Neural progenitor cell (in vitro differentiated cells): ENCODE measurements at regions not wholly inside any gene's neighbourhood (a gene's known extent, or its start where the extent isn't known, plus 50 kb on each side); places are given as distances from the start of the nearest gene placed in this dataset.

Experiments
- DNase-seq: peaks from one replicate; pipeline ENCODE4 v3.0.0-alpha.2; 2016; ENCODE audit warnings: low spot score
- H2AFZ ChIP-seq: fragments of 200-600 bp; sonication (generic); replicated peaks from 2 replicates; pipeline ENCODE4 v1.6.1; 2016; ENCODE audit warnings: antibody characterized with exemption
- H3F3A ChIP-seq: fragments of 200-600 bp; sonication (generic); 2 replicates; pipeline ENCODE4 v1.6.1; 2016; ENCODE audit warnings: antibody characterized with exemption, low read depth
- H3K27ac ChIP-seq: fragments of 200-600 bp; sonication (generic); 2 replicates; pipeline ENCODE4 v1.5.1; 2016; ENCODE audit warnings: mild to moderate bottlenecking
- H3K27me3 ChIP-seq: fragments of 200-600 bp; sonication (generic); 2 replicates; pipeline ENCODE4 v1.6.1; 2016; ENCODE audit warnings: mild to moderate bottlenecking, moderate library complexity
- H3K36me3 ChIP-seq: fragments of 200-600 bp; sonication (generic); 2 replicates; pipeline ENCODE4 v1.5.1; 2016
- H3K4me1 ChIP-seq: fragments of 200-600 bp; sonication (generic); 2 replicates; pipeline ENCODE4 v1.6.1; 2016; ENCODE audit warnings: mixed run types
- H3K4me2 ChIP-seq: fragments of 200-600 bp; sonication (generic); 2 replicates; pipeline ENCODE4 v1.6.1; 2016
- H3K4me3 ChIP-seq: fragments of 200-600 bp; sonication (generic); 2 replicates; pipeline ENCODE4 v1.5.1; 2016
- H3K79me2 ChIP-seq: fragments of 200-600 bp; sonication (generic); 2 replicates; pipeline ENCODE4 v1.6.1; 2016; ENCODE audit warnings: low read depth
- H3K9ac ChIP-seq: fragments of 200-600 bp; sonication (generic); 2 replicates; pipeline ENCODE4 v1.6.1; 2016
- H3K9me3 ChIP-seq: fragments of 200-600 bp; sonication (generic); 2 replicates; pipeline ENCODE4 v1.5.1; 2016; ENCODE audit warnings: low read depth
- H4K20me1 ChIP-seq: fragments of 200-600 bp; sonication (generic); 2 replicates; pipeline ENCODE4 v1.6.1; 2016; ENCODE audit warnings: low read depth
- H3K27ac Mint-ChIP-seq: 3 replicates; pipeline ENCODE4 v1.8.0; 2021; ENCODE audit warnings: mixed read lengths
- H3K27me3 Mint-ChIP-seq: 2 replicates; pipeline ENCODE4 v1.8.0; 2022; ENCODE audit warnings: low read depth, mild to moderate bottlenecking, inconsistent platforms, moderate library complexity, mixed read lengths; ENCODE audit not compliant: insufficient read depth
- H3K36me3 Mint-ChIP-seq: 3 replicates; pipeline ENCODE4 v1.8.0; 2021; ENCODE audit warnings: mixed read lengths
- H3K4me1 Mint-ChIP-seq: 3 replicates; pipeline ENCODE4 v1.8.0; 2021; ENCODE audit warnings: mixed read lengths
- H3K4me3 Mint-ChIP-seq: 3 replicates; pipeline ENCODE4 v1.8.0; 2021; ENCODE audit warnings: mild to moderate bottlenecking, moderate library complexity, mixed read lengths
- H3K9me3 Mint-ChIP-seq: 3 replicates; pipeline ENCODE4 v1.8.0; 2020; ENCODE audit warnings: mixed read lengths
- EZH2 ChIP-seq: fragments of 200-600 bp; sonication (generic); IDR thresholded peaks from 2 replicates; pipeline ENCODE4 v1.6.1; 2017; ENCODE audit warnings: antibody characterized with exemption, mild to moderate bottlenecking, moderate library complexity
- EZH2phosphoT487 ChIP-seq: fragments of 200-600 bp; sonication (generic); IDR thresholded peaks from 2 replicates; pipeline ENCODE4 v1.6.1; 2017; ENCODE audit warnings: antibody characterized with exemption
- TF ChIP-seq, protein P1 (sequence below): fragments of 200-600 bp; sonication (generic); IDR thresholded peaks from 2 replicates; pipeline ENCODE4 v1.5.1; 2017; ENCODE audit warnings: antibody characterized with exemption, mild to moderate bottlenecking

DNA sequence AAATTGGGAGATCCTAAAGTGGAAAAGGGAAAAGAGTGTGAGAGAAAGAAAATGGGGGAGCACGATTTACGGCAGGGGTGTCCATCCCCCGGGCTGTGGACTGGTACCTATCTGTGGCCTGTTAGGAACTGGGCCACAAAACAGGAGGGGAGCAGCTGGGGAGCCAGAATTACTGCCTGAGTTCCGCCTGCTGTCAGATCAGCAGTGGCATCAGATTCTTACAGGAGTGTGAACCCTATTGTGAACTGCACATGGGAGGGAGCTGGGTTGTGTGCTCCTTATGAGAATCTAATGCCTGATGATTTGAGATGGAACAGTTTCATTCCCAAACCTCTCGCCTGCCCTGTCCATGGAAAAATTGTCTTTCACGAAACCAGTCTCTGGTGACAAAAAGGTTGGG, 108.3 kb upstream of the ADAMTSL1 start:
- Mint-ChIP-seq H3K4me1 (no peaks in the 10 kb centered on the region), H3K36me3 (no peaks in the 10 kb centered on the region), H3K9me3 (no peaks in the 10 kb centered on the region), H3K27ac (no peak overlapping the region), H3K4me3 (no peak overlapping the region), H3K27me3 (peaks cover 3% of the 10 kb centered on the region)
- Histone ChIP-seq H2AFZ (no peak overlapping the region), H3K36me3 (no peaks in the 10 kb centered on the region), H3K27ac (no peak overlapping the region), H3K4me3 (no peak overlapping the region), H3K79me2 (no peaks in the 10 kb centered on the region), H3K27me3 (no peaks in the 10 kb centered on the region), H3K4me1 (no peaks in the 10 kb centered on the region), H3K4me2 (no peak overlapping the region), H4K20me1 (no peaks in the 10 kb centered on the region), H3K9ac (no peak overlapping the region), H3K9me3 (no peaks in the 10 kb centered on the region), H3F3A (no peaks in the 10 kb centered on the region)
- DNase-seq = no peak
- TF ChIP-seq EZH2 (no peak), EZH2phosphoT487 (no peak)
- TF ChIP-seq, protein P1, sequence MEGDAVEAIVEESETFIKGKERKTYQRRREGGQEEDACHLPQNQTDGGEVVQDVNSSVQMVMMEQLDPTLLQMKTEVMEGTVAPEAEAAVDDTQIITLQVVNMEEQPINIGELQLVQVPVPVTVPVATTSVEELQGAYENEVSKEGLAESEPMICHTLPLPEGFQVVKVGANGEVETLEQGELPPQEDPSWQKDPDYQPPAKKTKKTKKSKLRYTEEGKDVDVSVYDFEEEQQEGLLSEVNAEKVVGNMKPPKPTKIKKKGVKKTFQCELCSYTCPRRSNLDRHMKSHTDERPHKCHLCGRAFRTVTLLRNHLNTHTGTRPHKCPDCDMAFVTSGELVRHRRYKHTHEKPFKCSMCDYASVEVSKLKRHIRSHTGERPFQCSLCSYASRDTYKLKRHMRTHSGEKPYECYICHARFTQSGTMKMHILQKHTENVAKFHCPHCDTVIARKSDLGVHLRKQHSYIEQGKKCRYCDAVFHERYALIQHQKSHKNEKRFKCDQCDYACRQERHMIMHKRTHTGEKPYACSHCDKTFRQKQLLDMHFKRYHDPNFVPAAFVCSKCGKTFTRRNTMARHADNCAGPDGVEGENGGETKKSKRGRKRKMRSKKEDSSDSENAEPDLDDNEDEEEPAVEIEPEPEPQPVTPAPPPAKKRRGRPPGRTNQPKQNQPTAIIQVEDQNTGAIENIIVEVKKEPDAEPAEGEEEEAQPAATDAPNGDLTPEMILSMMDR = no peak

DNA sequence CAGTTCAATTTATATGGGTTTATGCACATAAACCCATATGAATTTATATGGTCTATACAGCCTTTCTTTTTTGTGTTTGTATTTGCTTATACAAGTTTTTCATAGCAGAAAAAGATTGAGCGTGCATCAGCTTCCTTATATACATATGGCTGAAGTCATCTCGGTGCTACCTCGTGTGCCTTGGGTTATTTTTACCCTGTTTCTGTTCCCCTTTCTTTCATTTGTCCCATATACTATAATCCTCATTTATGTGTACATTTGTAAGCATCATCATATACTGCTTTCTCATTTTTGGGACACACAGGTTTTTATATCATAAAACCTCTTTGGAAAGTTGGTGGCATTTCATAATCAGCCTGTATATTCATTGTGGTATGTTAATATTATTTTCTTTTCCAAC, 107.8 kb upstream of the ADAMTSL1 start:
- H3K4me1 ChIP-seq = no peaks in the 10 kb centered on the region
- H3K27me3 ChIP-seq = no peaks in the 10 kb centered on the region
- Mint-ChIP-seq H3K4me1 (no peaks in the 10 kb centered on the region), H3K27me3 (peaks cover 3% of the 10 kb centered on the region), H3K4me3 (no peak overlapping the region), H3K27ac (no peak overlapping the region), H3K9me3 (no peaks in the 10 kb centered on the region), H3K36me3 (no peaks in the 10 kb centered on the region)
- DNase-seq = no peak
- H3K9me3 ChIP-seq = no peaks in the 10 kb centered on the region
- no peaks in the 10 kb centered on the region for H3F3A ChIP-seq
- no peaks in the 10 kb centered on the region for H3K36me3 ChIP-seq
- TF ChIP-seq, protein P1 = no peak
- TF ChIP-seq EZH2 (no peak), EZH2phosphoT487 (no peak)
- no peaks in the 10 kb centered on the region for H3K79me2 ChIP-seq
- H3K4me2 ChIP-seq = no peak overlapping the region
- no peak overlapping the region for H3K9ac ChIP-seq
- no peak overlapping the region for H2AFZ ChIP-seq
- no peaks in the 10 kb centered on the region for H4K20me1 ChIP-seq
- no peak overlapping the region for H3K27ac ChIP-seq
- no peak overlapping the region for H3K4me3 ChIP-seq

DNA sequence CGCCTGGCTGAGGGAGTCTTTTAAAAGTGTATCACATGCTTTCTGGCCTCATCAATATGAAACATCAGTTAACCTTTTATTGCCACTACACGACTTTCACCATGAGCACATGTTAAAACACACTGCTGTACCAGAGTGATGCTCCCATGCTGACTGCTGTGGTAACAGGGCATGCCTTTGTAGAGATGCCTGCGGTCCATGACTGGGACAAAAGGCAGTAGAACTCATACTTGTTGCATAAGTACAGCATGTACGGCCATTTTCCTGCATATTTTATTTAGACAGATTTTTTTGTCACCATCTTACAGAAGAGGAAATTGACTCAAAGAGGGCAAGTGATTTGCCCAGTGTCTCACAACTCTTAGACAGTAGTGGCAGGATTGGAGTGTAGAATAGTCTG, 105.7 kb upstream of the ADAMTSL1 start:
- no peaks in the 10 kb centered on the region for H3K27me3 ChIP-seq
- no peak overlapping the region for H2AFZ ChIP-seq
- H3K27me3 Mint-ChIP-seq = peaks cover 3% of the 10 kb centered on the region
- no peaks in the 10 kb centered on the region for H3K79me2 ChIP-seq
- no peak overlapping the region for H3K9ac ChIP-seq
- TF ChIP-seq EZH2phosphoT487 = no peak
- TF ChIP-seq, protein P1 = no peak
- TF ChIP-seq EZH2 = no peak
- no peak for DNase-seq
- no peaks in the 10 kb centered on the region for H3K9me3 Mint-ChIP-seq
- H3K4me3 ChIP-seq = no peak overlapping the region
- no peaks in the 10 kb centered on the region for H3K36me3 Mint-ChIP-seq
- no peaks in the 10 kb centered on the region for H3K9me3 ChIP-seq
- H3K27ac Mint-ChIP-seq = no peak overlapping the region
- H3K4me3 Mint-ChIP-seq = no peak overlapping the region
- no peaks in the 10 kb centered on the region for H3K4me1 ChIP-seq
- no peak overlapping the region for H3K27ac ChIP-seq
- no peaks in the 10 kb centered on the region for H4K20me1 ChIP-seq
- H3K4me2 ChIP-seq = no peak overlapping the region
- H3K36me3 ChIP-seq = no peaks in the 10 kb centered on the region
- H3F3A ChIP-seq = no peaks in the 10 kb centered on the region
- H3K4me1 Mint-ChIP-seq = no peaks in the 10 kb centered on the region

DNA sequence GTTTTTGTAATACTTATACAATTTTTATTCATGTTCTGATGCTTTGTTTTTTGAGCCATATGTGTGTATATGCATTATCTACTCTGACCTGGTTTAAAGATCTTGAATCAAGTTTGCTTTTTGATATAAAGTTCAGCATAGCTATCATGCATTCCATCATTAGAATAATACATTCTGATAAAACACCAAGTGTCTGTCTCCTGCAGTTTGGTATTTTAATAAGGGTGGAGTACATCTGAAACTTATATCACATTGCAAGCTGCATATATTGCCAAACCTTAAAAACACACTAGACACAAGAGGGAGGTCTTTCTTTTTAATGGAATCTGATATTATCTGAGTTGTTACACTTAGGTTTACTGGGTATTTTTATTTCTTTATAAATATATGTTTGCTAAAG, 102.8 kb upstream of the ADAMTSL1 start:
- Mint-ChIP-seq H3K27me3 (peaks cover 3% of the 10 kb centered on the region), H3K27ac (no peak overlapping the region), H3K4me1 (no peaks in the 10 kb centered on the region), H3K9me3 (no peaks in the 10 kb centered on the region), H3K36me3 (no peaks in the 10 kb centered on the region), H3K4me3 (no peak overlapping the region)
- Histone ChIP-seq H4K20me1 (no peaks in the 10 kb centered on the region), H3K4me3 (no peak overlapping the region), H3K27ac (no peak overlapping the region), H3K9ac (no peak overlapping the region), H3K79me2 (no peaks in the 10 kb centered on the region), H3F3A (no peaks in the 10 kb centered on the region), H3K36me3 (no peaks in the 10 kb centered on the region), H3K27me3 (no peaks in the 10 kb centered on the region), H3K9me3 (no peaks in the 10 kb centered on the region), H2AFZ (no peak overlapping the region), H3K4me2 (no peak overlapping the region), H3K4me1 (no peaks in the 10 kb centered on the region)
- TF ChIP-seq, protein P1 = no peak
- TF ChIP-seq EZH2phosphoT487 (no peak), EZH2 (no peak)
- DNase-seq = no peak
